ENCODE measurements at regions not wholly inside any gene's neighbourhood (a gene's known extent, or its start where the extent isn't known, plus 50 kb on each side); places are given as distances from the start of the nearest gene placed in this dataset.

- no peaks in the 10 kb centered on the region for H3K4me1 ChIP-seq (replicated peaks in 1 of 2)
- no peaks in the 10 kb centered on the region for H3K9me3 ChIP-seq (replicated peaks in 1 of 3)
- intact Hi-C loops (cut with DNase I), result no loop called here
- no peak overlapping the region for H3K4me3 ChIP-seq
- H3K27ac ChIP-seq, result no peak overlapping the region
- no peaks in the 10 kb centered on the region for H3K27me3 ChIP-seq
- 48 to 70% (median 63%) methylated on average over 2 of the region's 2 CpGs for WGBS, 4 donors
- TF ChIP-seq POLR2A (IDR thresholded peaks at IDR 0.05) (no peak), CTCF (IDR thresholded peaks at IDR 0.05) (no peak)
- no peak for DNase-seq
- H3K36me3 ChIP-seq (replicated peaks in 1 of 2), result no peaks in the 10 kb centered on the region
These were observed 338.4 kb downstream of the FIGN start for GRCh38 chr2:163397451-163397850.

GRCh38 chr2:163395602-163396001 is 340.2 kb downstream of the FIGN start:
- Histone ChIP-seq H3K27ac (no peak overlapping the region), H3K4me3 (no peak overlapping the region), H3K36me3 (replicated peaks in 1 of 2) (no peaks in the 10 kb centered on the region), H3K9me3 (replicated peaks in 1 of 3) (no peaks in the 10 kb centered on the region), H3K27me3 (no peaks in the 10 kb centered on the region), H3K4me1 (replicated peaks in 1 of 2) (no peaks in the 10 kb centered on the region)
- TF ChIP-seq POLR2A (IDR thresholded peaks at IDR 0.05) (no peak), CTCF (IDR thresholded peaks at IDR 0.05) (no peak)
- DNase-seq, result no peak
- 65 to 81% (median 74%) methylated on average over 2 of the region's 2 CpGs for WGBS, 4 donors
- intact Hi-C loops (cut with DNase I), result no loop called here

- H3K4me1 ChIP-seq (replicated peaks in 1 of 2), result no peaks in the 10 kb centered on the region
- H3K36me3 ChIP-seq (replicated peaks in 1 of 2), result no peaks in the 10 kb centered on the region
- no peak overlapping the region for H3K4me3 ChIP-seq
- DNase-seq, result no peak
- no peaks in the 10 kb centered on the region for H3K9me3 ChIP-seq (replicated peaks in 1 of 3)
- TF ChIP-seq CTCF (IDR thresholded peaks at IDR 0.05) (no peak), POLR2A (IDR thresholded peaks at IDR 0.05) (no peak)
- no peaks in the 10 kb centered on the region for H3K27me3 ChIP-seq
- WGBS, 4 donors, result 82 to 89% (median 85%) methylated on average over 2 of the region's 2 CpGs
- intact Hi-C loops (cut with DNase I), result no loop called here
- H3K27ac ChIP-seq, result no peak overlapping the region
These were observed 346.0 kb downstream of the FIGN start for GRCh38 chr2:163389838-163390237.

GRCh38 chr2:163375472-163375871 is 360.3 kb downstream of the FIGN start:
- Histone ChIP-seq H3K4me3 (no peak overlapping the region), H3K9me3 (replicated peaks in 1 of 3) (no peaks in the 10 kb centered on the region), H3K27me3 (no peaks in the 10 kb centered on the region), H3K4me1 (replicated peaks in 1 of 2) (no peaks in the 10 kb centered on the region), H3K36me3 (replicated peaks in 1 of 2) (no peaks in the 10 kb centered on the region), H3K27ac (no peak overlapping the region)
- no peak for TF ChIP-seq POLR2A (IDR thresholded peaks at IDR 0.05)
- TF ChIP-seq CTCF (IDR thresholded peaks at IDR 0.05), result no peak
- no peak for DNase-seq
- intact Hi-C loops (cut with DNase I), result no loop called here
- WGBS, 4 donors, result 82 to 86% (median 85%) methylated on average over 2 of the region's 2 CpGs
